Sigmoid colon (tissue), 4 donors: ENCODE measurements at regions not wholly inside any gene's neighbourhood (a gene's known extent, or its start where the extent isn't known, plus 50 kb on each side); places are given as distances from the start of the nearest gene placed in this dataset.
"Not testable (repeated sequence)": the region's sequence is repeated elsewhere in the genome, so short reads cannot be mapped to it uniquely, and the experiment has no call there.

ENCODE experiments used
- EP300 ChIP-seq, 4 donors: sonication (generic); formaldehyde crosslinking; IDR thresholded peaks; one replicate each; pipeline ENCODE4 v1.6.1; 2017; ENCODE audit warnings: antibody characterized with exemption in 4 of 4
- POLR2A ChIP-seq, 2 donors: fragments of 450-650 bp; IDR thresholded peaks; one replicate each; pipeline ENCODE4 v1.6.1; 2016; ENCODE audit warnings: antibody characterized with exemption in 2 of 2, mild to moderate bottlenecking in 2 of 2, moderate library complexity in 2 of 2
- POLR2AphosphoS5 ChIP-seq, 4 donors: sonication (generic); formaldehyde crosslinking; IDR thresholded peaks; one replicate each; pipeline ENCODE4 v1.6.1; 2017; ENCODE audit warnings: antibody characterized with exemption in 4 of 4
- TF ChIP-seq, protein P1 (sequence below), 4 experiments: fragments of 450-650 bp in 3 of 4; fragments of 200-600 bp in 1 of 4; IDR thresholded peaks; one replicate each; pipeline ENCODE4 v1.5.1; 2016 to 2019; ENCODE audit warnings: antibody characterized with exemption in 4 of 4, mild to moderate bottlenecking in 3 of 4, moderate library complexity in 2 of 4

DNA sequence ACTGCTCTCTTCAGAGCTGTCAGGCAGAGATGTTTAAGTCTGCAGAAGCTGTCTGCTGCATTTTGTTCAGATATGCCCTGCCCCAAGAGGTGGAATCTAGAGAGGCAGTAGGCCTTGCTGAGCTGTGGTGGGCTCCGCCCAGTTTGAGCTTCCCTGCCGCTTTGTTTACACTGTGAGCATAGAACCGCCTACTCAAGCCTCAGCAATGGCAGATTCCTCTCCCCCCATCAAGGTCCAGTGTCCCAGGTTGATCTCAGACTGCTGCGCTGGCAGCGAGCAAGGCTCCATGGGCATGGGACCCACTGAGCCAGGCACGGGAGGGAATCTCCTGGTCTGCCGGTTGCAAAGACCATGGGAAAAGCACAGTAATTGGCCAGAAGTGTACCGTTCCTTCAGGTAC is 55.6 kb upstream of the ARHGAP29 start:
- TF ChIP-seq POLR2A, POLR2AphosphoS5, EP300 (IDR thresholded peaks at IDR 0.05): not testable (repeated sequence)
- TF ChIP-seq, protein P1, sequence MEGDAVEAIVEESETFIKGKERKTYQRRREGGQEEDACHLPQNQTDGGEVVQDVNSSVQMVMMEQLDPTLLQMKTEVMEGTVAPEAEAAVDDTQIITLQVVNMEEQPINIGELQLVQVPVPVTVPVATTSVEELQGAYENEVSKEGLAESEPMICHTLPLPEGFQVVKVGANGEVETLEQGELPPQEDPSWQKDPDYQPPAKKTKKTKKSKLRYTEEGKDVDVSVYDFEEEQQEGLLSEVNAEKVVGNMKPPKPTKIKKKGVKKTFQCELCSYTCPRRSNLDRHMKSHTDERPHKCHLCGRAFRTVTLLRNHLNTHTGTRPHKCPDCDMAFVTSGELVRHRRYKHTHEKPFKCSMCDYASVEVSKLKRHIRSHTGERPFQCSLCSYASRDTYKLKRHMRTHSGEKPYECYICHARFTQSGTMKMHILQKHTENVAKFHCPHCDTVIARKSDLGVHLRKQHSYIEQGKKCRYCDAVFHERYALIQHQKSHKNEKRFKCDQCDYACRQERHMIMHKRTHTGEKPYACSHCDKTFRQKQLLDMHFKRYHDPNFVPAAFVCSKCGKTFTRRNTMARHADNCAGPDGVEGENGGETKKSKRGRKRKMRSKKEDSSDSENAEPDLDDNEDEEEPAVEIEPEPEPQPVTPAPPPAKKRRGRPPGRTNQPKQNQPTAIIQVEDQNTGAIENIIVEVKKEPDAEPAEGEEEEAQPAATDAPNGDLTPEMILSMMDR (IDR thresholded peaks at IDR 0.05): not testable (repeated sequence)
